ENCODE measurements at regions not wholly inside any gene's neighbourhood (a gene's known extent, or its start where the extent isn't known, plus 50 kb on each side); places are given as distances from the start of the nearest gene placed in this dataset.

DNA sequence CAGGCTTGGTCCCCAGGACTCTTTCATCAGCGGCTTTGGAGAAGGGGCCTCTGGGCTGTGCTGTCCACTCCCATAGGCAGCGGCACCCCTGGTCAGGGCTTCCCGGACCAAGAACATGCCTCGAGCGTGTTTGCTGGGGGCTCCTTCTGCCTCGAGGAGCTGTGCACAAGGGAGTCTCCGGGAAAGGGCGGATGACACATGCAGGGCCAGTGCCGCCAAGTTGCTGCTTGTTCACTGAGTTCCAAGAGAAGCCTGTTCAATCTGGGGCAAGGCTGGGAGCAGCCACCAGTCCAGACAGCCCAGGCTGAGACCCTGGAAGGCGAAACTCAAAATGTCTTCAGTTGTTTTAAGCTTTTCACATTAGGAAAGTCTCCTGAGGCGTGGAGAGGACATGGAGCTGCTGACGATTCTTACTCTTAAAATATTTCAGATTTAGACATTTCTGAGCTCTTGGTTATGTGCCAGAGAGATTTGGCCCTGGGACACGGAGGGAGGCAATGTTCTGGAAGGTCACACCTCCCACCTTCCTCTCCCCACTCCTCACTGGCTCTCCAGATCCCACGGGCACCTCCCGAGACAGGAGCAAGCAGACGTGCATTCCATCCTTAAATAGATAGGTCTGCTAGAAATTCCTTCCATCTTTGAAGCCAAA is 84.5 kb upstream of the ZNF469 start:
- H3K18ac ChIP-seq (ENCODE audit: insufficient read length, low read depth, low read length): no peak overlapping the region
- Mint-ChIP-seq H3K9me3 (peaks cover under 1 to 5% of the 10 kb centered on the region in 2 experiments; a peak in 4 of 5 replicates), H3K27me3 (ENCODE audit: low read depth) (peaks cover 9% of the 10 kb centered on the region), H3K4me3 (no peak overlapping the region), H3K27ac (no peak overlapping the region), H3K36me3 (ENCODE audit: insufficient read depth in 1 of 3, low read depth in 3 of 3) (peaks cover 0 to 2% (median 0%) of the 10 kb centered on the region in 3 experiments; a peak in 1 of 7 replicates), H3K4me1 (no peaks in the 10 kb centered on the region)
- H2BK5ac ChIP-seq (ENCODE audit: insufficient read length, low read length): no peak overlapping the region
- H4K8ac ChIP-seq (replicated peaks; ENCODE audit: insufficient read length, low read depth, low read length): no peak overlapping the region
- H3K79me2 ChIP-seq (ENCODE audit: insufficient read depth, low read length): no peaks in the 10 kb centered on the region
- H3K14ac ChIP-seq (ENCODE audit: insufficient read depth, low read length): no peak overlapping the region
- no peaks in the 10 kb centered on the region for H3K23me2 ChIP-seq (ENCODE audit: insufficient read length, low read depth, low read length, poor library complexity, severe bottlenecking)
- no peak overlapping the region for H3K27ac ChIP-seq (ENCODE audit: insufficient read length, low read depth, low read length)
- no peaks in the 10 kb centered on the region for H3K4me1 ChIP-seq (ENCODE audit: insufficient read depth, low read length)
- no peak overlapping the region for H3T11ph ChIP-seq (ENCODE audit: low read length)
- no peak overlapping the region for H2AK5ac ChIP-seq (ENCODE audit: insufficient read length, low read length)
- DNase-seq: no peak
- no peak overlapping the region for H3K9ac ChIP-seq (ENCODE audit: extremely low read depth, insufficient read length, low read length)
- no CpG with 5 or more reads among the region's 16 CpGs for WGBS (ENCODE audit: extremely low coverage, insufficient read length, low lambda C conversion rate)
- H3K4ac ChIP-seq (ENCODE audit: low read depth, low read length): no peak overlapping the region
- H2BK20ac ChIP-seq (ENCODE audit: low read depth, low read length, poor library complexity, severe bottlenecking): no peak overlapping the region
- H3K79me1 ChIP-seq (ENCODE audit: insufficient read depth, low read depth, low read length, poor library complexity, severe bottlenecking): no peaks in the 10 kb centered on the region
- no peak overlapping the region for H2BK15ac ChIP-seq (ENCODE audit: low read depth, low read length)
- H2BK12ac ChIP-seq (ENCODE audit: insufficient read length, low read depth, low read length): no peak overlapping the region
- no peak overlapping the region for H3K56ac ChIP-seq (ENCODE audit: insufficient read length, low read depth, low read length)
- no peak overlapping the region for H2AFZ ChIP-seq (ENCODE audit: low read length)
- no peak overlapping the region for H4K5ac ChIP-seq (ENCODE audit: insufficient read length, low read depth, low read length)
- no peak overlapping the region for H3K23ac ChIP-seq (ENCODE audit: insufficient read length, low read depth, low read length)
- no peak overlapping the region for H2BK120ac ChIP-seq (ENCODE audit: low read depth, low read length, poor library complexity, severe bottlenecking)
- TF ChIP-seq CTCF (conservative IDR thresholded peaks at IDR 0.05): no peak
- H3K27me3 ChIP-seq (ENCODE audit: insufficient read depth, low read length): no peaks in the 10 kb centered on the region
- H4K91ac ChIP-seq (ENCODE audit: insufficient read length, low read depth, low read length): no peak overlapping the region
- no peaks in the 10 kb centered on the region for H3K9me3 ChIP-seq (ENCODE audit: control insufficient read depth, low read depth, low read length)
- no peaks in the 10 kb centered on the region for H4K20me1 ChIP-seq (ENCODE audit: control insufficient read depth, insufficient read depth, insufficient read length)
- H3K4me2 ChIP-seq (ENCODE audit: insufficient read depth, insufficient read length, low read length): no peak overlapping the region

Measured in H9 (cell line).